ENCODE measurements at regions not wholly inside any gene's neighbourhood (a gene's known extent, or its start where the extent isn't known, plus 50 kb on each side); places are given as distances from the start of the nearest gene placed in this dataset.

- no peak for TF ChIP-seq CTCF (IDR thresholded peaks at IDR 0.05)
- TF ChIP-seq POLR2A (IDR thresholded peaks at IDR 0.05): no peak
Observed at GRCh38 chr14:36021591-36022320, 154.8 kb downstream of the PTCSC3 start.
